ENCODE measurements at regions not wholly inside any gene's neighbourhood (a gene's known extent, or its start where the extent isn't known, plus 50 kb on each side); places are given as distances from the start of the nearest gene placed in this dataset.

DNA sequence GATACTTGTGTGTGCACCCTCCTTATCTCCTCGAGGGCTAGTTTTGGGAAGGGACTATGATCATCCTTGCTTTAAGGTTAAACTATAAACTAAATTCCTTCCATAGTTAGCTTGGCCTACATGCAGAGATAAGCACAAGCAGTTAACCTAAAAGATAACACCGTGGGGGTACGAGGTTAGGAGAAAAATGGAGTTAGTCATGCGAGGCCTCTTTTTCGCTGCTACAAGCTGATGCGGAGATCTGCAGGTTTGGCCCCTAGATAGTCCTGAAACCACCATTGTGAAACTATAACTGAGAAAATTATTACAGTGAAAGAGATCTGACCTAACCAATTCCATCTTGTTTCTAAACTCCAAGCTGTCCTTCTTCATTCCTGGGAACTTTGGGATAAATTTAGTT lies 113.7 kb upstream of the ZKSCAN2 start:
- TF ChIP-seq, protein P1, sequence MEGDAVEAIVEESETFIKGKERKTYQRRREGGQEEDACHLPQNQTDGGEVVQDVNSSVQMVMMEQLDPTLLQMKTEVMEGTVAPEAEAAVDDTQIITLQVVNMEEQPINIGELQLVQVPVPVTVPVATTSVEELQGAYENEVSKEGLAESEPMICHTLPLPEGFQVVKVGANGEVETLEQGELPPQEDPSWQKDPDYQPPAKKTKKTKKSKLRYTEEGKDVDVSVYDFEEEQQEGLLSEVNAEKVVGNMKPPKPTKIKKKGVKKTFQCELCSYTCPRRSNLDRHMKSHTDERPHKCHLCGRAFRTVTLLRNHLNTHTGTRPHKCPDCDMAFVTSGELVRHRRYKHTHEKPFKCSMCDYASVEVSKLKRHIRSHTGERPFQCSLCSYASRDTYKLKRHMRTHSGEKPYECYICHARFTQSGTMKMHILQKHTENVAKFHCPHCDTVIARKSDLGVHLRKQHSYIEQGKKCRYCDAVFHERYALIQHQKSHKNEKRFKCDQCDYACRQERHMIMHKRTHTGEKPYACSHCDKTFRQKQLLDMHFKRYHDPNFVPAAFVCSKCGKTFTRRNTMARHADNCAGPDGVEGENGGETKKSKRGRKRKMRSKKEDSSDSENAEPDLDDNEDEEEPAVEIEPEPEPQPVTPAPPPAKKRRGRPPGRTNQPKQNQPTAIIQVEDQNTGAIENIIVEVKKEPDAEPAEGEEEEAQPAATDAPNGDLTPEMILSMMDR (IDR thresholded peaks at IDR 0.05): no peak
- TF ChIP-seq POLR2A (IDR thresholded peaks at IDR 0.05): no peak

Data from body of pancreas (tissue), 4 donors.